Endothelial cell of umbilical vein (primary cell): ENCODE measurements at regions not wholly inside any gene's neighbourhood (a gene's known extent, or its start where the extent isn't known, plus 50 kb on each side); places are given as distances from the start of the nearest gene placed in this dataset.

Source experiments
- BruUV-seq: library from RNA; stranded (reverse); fragments of 400-500 nt; replicated peaks from 2 replicates; lab custom pipeline; 2021; lab: Mats Ljungman, UMichigan
- CTCF ChIA-PET: fragments of 300-600, 350-600 bp; sonication (Branson Sonifier 250); formaldehyde crosslinking; loops from one replicate; lab custom pipeline; 2021; ENCODE audit warnings: antibody characterized with exemption, inconsistent platforms; lab: Charles Lee
- POLR2A ChIA-PET: fragments of 300-600, 350-600 bp; sonication (Branson Sonifier 250); formaldehyde crosslinking; loops from one replicate; lab custom pipeline; 2021; ENCODE audit warnings: antibody characterized with exemption, inconsistent platforms; lab: Charles Lee
- DNase-seq: peaks from one replicate; pipeline ENCODE4 v3.0.0-alpha.2; 2011; ENCODE audit warnings: low read depth, low spot score
- FAIRE-seq: peaks from 2 replicates; lab custom pipeline; 2011; peaks lifted over from hg19 to GRCh38; lab: Jason Lieb, UNC
- H2AFZ ChIP-seq: 2 replicates; pipeline ENCODE4 v1.6.0; 2012; ENCODE audit warnings: low read depth, low read length, control low read depth, inconsistent platforms
- H3K27ac ChIP-seq: 2 replicates; pipeline ENCODE4 v1.5.1; 2011; ENCODE audit warnings: low read depth, mild to moderate bottlenecking, control low read depth, low read length, moderate library complexity; ENCODE audit not compliant: insufficient read depth
- H3K27me3 ChIP-seq, 2 experiments: 2 replicates each; pipeline versions ENCODE4 v1.6.0 to v1.6.1; 2011; ENCODE audit warnings: low read length in 2 of 2, mixed read lengths in 1 of 2; ENCODE audit not compliant: control insufficient read depth in 2 of 2, insufficient read depth in 2 of 2
- H3K36me3 ChIP-seq, 2 experiments: 2 replicates in 1 of 2; 3 replicates in 1 of 2; pipeline ENCODE4 v1.5.1; 2011; ENCODE audit warnings: low read length in 2 of 2, mild to moderate bottlenecking in 1 of 2, moderate library complexity in 1 of 2; ENCODE audit not compliant: control insufficient read depth in 2 of 2, insufficient read depth in 2 of 2; ENCODE audit errors: extremely low read depth in 1 of 2
- H3K4me1 ChIP-seq: 3 replicates; pipeline ENCODE4 v1.5.1; 2011; ENCODE audit warnings: mild to moderate bottlenecking, low read length; ENCODE audit not compliant: control insufficient read depth, insufficient read depth; ENCODE audit errors: extremely low read depth
- H3K4me2 ChIP-seq: 2 replicates; pipeline ENCODE4 v1.6.1; 2011; ENCODE audit warnings: low read length, control low read depth, mixed read lengths; ENCODE audit not compliant: insufficient read depth
- H3K4me3 ChIP-seq, 3 experiments: fragments of 200-600 bp in 1 of 3; sonication (generic), shearing (Covaris generic) in 1 of 3; replicated peaks in 1 of 3; 2 replicates each; pipeline ENCODE4 v1.5.1; 2011 to 2016; ENCODE audit warnings: control low read depth in 3 of 3, low read length in 3 of 3, mild to moderate bottlenecking in 2 of 3, inconsistent platforms in 1 of 3, low read depth in 1 of 3, moderate library complexity in 1 of 3; ENCODE audit not compliant: insufficient read depth in 1 of 3
- H3K79me2 ChIP-seq: 2 replicates; pipeline ENCODE4 v1.6.0; 2012; ENCODE audit warnings: low read length, inconsistent platforms; ENCODE audit not compliant: control insufficient read depth, insufficient read depth
- H3K9ac ChIP-seq: replicated peaks from 2 replicates; pipeline ENCODE3; 2011; ENCODE audit warnings: low read length, control low read depth; ENCODE audit not compliant: insufficient read depth; ENCODE audit errors: extremely low read depth
- H3K9me1 ChIP-seq: replicated peaks from 3 replicates; pipeline ENCODE4 v1.6.0; 2011; ENCODE audit warnings: mild to moderate bottlenecking, low read length; ENCODE audit not compliant: control insufficient read depth, insufficient read depth; ENCODE audit errors: extremely low read depth
- H3K9me3 ChIP-seq: replicated peaks from 2 replicates; pipeline ENCODE4 v1.5.1; 2012; ENCODE audit warnings: low read length, inconsistent platforms; ENCODE audit not compliant: control insufficient read depth, insufficient read depth
- H4K20me1 ChIP-seq: replicated peaks from 2 replicates; pipeline ENCODE3; 2011; ENCODE audit warnings: mild to moderate bottlenecking, low read length; ENCODE audit not compliant: control insufficient read depth, insufficient read depth; ENCODE audit errors: extremely low read depth
- CTCF ChIP-seq, 2 donors: IDR thresholded peaks; 1 replicate in 1 of 2; 2 replicates in 1 of 2; pipeline ENCODE4 v1.5.1; 2011; ENCODE audit warnings: low read length in 2 of 2, mild to moderate bottlenecking in 2 of 2, moderate library complexity in 2 of 2, control low read depth in 1 of 2, inconsistent platforms in 1 of 2, low read depth in 1 of 2; ENCODE audit not compliant: insufficient read depth in 1 of 2; ENCODE audit errors: extremely low read depth in 1 of 2
- EZH2 ChIP-seq: IDR thresholded peaks from 2 replicates; pipeline ENCODE4 v1.6.1; 2012; ENCODE audit warnings: borderline replicate concordance, low read depth, mild to moderate bottlenecking, moderate library complexity, low read length, inconsistent platforms; ENCODE audit not compliant: severe bottlenecking
- FOS ChIP-seq: IDR thresholded peaks from 2 replicates; pipeline ENCODE4 v1.6.1; 2011; ENCODE audit warnings: mild to moderate bottlenecking, low read length, moderate library complexity, borderline replicate concordance; ENCODE audit not compliant: insufficient read depth
- GATA2 ChIP-seq: IDR thresholded peaks from 2 replicates; pipeline ENCODE4 v1.7.0; 2011; ENCODE audit warnings: low read depth, mild to moderate bottlenecking, moderate library complexity, mixed read lengths, low read length; ENCODE audit not compliant: insufficient read length, insufficient read depth
- JUN ChIP-seq: IDR thresholded peaks from 2 replicates; pipeline ENCODE4 v1.6.1; 2011; ENCODE audit warnings: borderline replicate concordance, low read depth; ENCODE audit not compliant: insufficient read length, insufficient read depth
- MAX ChIP-seq: IDR thresholded peaks from 2 replicates; pipeline ENCODE4 v1.6.1; 2011; ENCODE audit not compliant: insufficient read depth, insufficient read length
- MYC ChIP-seq: IDR thresholded peaks from one replicate; pipeline ENCODE4 v1.6.1; 2011; ENCODE audit warnings: mild to moderate bottlenecking, low read depth, low read length
- POLR2A ChIP-seq: IDR thresholded peaks from 2 replicates; pipeline ENCODE4 v1.6.1; 2012; ENCODE audit warnings: low read depth, mild to moderate bottlenecking, control low read depth, low read length
- POLR2AphosphoS5 ChIP-seq: IDR thresholded peaks from 2 replicates; pipeline ENCODE4 v1.6.1; 2012; ENCODE audit warnings: low read depth, mild to moderate bottlenecking, control low read depth, low read length, moderate library complexity; ENCODE audit not compliant: insufficient read depth
- dilution Hi-C: fragments of 300-500 bp; cut with MboI; formaldehyde crosslinking; loops from one replicate; pipeline ENCODE4 v1.15.0; 2019; ENCODE audit warnings: low sequenced_read_pairs; ENCODE audit not compliant: extremely low pct_ligation_motif_present
- intact Hi-C: fragments of 100-400 bp; cut with micrococcal nuclease; formaldehyde crosslinking; loops from one replicate; pipeline ENCODE4 v1.10.0; 2022

- Histone ChIP-seq H3K4me2 (no peak overlapping the region), H3K27me3 (no peaks in the 10 kb centered on the region), H3K36me3 (no peaks in the 10 kb centered on the region), H3K79me2 (no peaks in the 10 kb centered on the region), H3K4me1 (peaks cover 19% of the 10 kb centered on the region), H2AFZ (no peak overlapping the region), H3K27ac (no peak overlapping the region), H3K9ac (no peak overlapping the region), H3K9me1 (no peaks in the 10 kb centered on the region), H3K4me3 (no peak overlapping the region), H3K9me3 (no peaks in the 10 kb centered on the region), H4K20me1 (no peaks in the 10 kb centered on the region)
- no TSS peak for BruUV-seq
- POLR2A ChIA-PET, result no interaction called here
- CTCF ChIA-PET, result interaction anchor here (0.9 to 1.5 kb wide), 3 partner anchors 8 to 33 kb away, joined by 3 to 4 read pairs (median 3); no protein-coding TSS in a partner anchor
- intact Hi-C loops (no loop called here), dilution Hi-C loops (no loop called here)
- peak; percentile 41 for DNase-seq
- FAIRE-seq, result no peak
- TF ChIP-seq MYC (no peak), POLR2A (no peak), EZH2 (no peak), FOS (no peak), JUN (no peak), GATA2 (no peak), MAX (no peak), CTCF (IDR thresholded peaks at IDR 0.05; ENCODE audit: extremely low read depth in 1 of 2, insufficient read depth in 1 of 2, low read depth in 1 of 2, low read length in 2 of 2) (no peak), POLR2AphosphoS5 (no peak)
Measured at GRCh38 chr13:50419331-50419865, 404.2 kb downstream of the KCNRG start.
